ENCODE measurements at regions not wholly inside any gene's neighbourhood (a gene's known extent, or its start where the extent isn't known, plus 50 kb on each side); places are given as distances from the start of the nearest gene placed in this dataset.

DNA sequence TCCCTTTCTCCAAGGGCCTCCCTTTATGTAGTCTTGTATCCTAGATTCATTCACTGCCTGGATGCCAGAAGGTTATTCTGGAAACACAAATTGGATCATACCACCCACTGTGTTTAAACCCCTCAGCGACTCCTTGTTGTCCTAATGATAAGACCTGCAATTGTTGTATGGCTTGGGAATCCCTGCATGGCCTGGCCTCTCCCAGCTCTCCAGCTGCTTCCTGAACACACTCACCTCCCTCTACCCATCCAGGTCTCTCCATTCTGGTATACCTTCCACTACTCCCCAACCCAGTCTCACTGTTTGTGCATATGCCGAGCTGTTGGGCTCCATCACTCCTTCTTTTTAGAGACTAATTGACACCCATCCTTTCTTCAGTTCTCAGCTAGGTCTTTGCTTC lies 124.3 kb upstream of the ALX4 start:
- no peak overlapping the region for H3K4me2 ChIP-seq (ENCODE audit: low read length)
- TF ChIP-seq EZH2phosphoT487 (IDR thresholded peaks at IDR 0.05; ENCODE audit: borderline replicate concordance): no peak
- TF ChIP-seq ZNF274 (IDR thresholded peaks at IDR 0.05; ENCODE audit: low read depth, low read length): no peak
- no peak for TF ChIP-seq SP1 (IDR thresholded peaks at IDR 0.05; ENCODE audit: low read depth)
- TF ChIP-seq ELF1 (IDR thresholded peaks at IDR 0.05; ENCODE audit: borderline replicate concordance, low read depth): no peak
- TF ChIP-seq POLR2AphosphoS5 (IDR thresholded peaks at IDR 0.05; ENCODE audit: low read depth, low read length): no peak
- TF ChIP-seq RAD21 (IDR thresholded peaks at IDR 0.05; ENCODE audit: low read depth): no peak
- no peak for TF ChIP-seq CEBPB (IDR thresholded peaks at IDR 0.05; ENCODE audit: low read depth)
- no peak for TF ChIP-seq POLR2A (IDR thresholded peaks at IDR 0.05; ENCODE audit: borderline replicate concordance, extremely low read depth, insufficient read depth, insufficient read length)
- no peak for TF ChIP-seq FOSL1 (IDR thresholded peaks at IDR 0.05; ENCODE audit: low read depth)
- no peak for TF ChIP-seq CBX3 (IDR thresholded peaks at IDR 0.05; ENCODE audit: low read depth)
- no peak for TF ChIP-seq EZH2 (IDR thresholded peaks at IDR 0.05)
- TF ChIP-seq, protein P1, sequence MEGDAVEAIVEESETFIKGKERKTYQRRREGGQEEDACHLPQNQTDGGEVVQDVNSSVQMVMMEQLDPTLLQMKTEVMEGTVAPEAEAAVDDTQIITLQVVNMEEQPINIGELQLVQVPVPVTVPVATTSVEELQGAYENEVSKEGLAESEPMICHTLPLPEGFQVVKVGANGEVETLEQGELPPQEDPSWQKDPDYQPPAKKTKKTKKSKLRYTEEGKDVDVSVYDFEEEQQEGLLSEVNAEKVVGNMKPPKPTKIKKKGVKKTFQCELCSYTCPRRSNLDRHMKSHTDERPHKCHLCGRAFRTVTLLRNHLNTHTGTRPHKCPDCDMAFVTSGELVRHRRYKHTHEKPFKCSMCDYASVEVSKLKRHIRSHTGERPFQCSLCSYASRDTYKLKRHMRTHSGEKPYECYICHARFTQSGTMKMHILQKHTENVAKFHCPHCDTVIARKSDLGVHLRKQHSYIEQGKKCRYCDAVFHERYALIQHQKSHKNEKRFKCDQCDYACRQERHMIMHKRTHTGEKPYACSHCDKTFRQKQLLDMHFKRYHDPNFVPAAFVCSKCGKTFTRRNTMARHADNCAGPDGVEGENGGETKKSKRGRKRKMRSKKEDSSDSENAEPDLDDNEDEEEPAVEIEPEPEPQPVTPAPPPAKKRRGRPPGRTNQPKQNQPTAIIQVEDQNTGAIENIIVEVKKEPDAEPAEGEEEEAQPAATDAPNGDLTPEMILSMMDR (IDR thresholded peaks at IDR 0.05 in 2 of 3, conservative IDR thresholded peaks at IDR 0.05 in 1 of 3; ENCODE audit: borderline replicate concordance in 1 of 3, insufficient read depth in 1 of 3, low read depth in 2 of 3, low read length in 2 of 3): no peak
- no peak for TF ChIP-seq EGR1 (IDR thresholded peaks at IDR 0.05; ENCODE audit: low read depth)
- no peak for TF ChIP-seq TCF7L2 (IDR thresholded peaks at IDR 0.05; ENCODE audit: borderline replicate concordance, extremely low read depth, insufficient read depth, insufficient read length)
- no peak for TF ChIP-seq SRF (IDR thresholded peaks at IDR 0.05; ENCODE audit: low read depth)
- BruUV-seq (replicated peaks): no TSS peak
- no peak overlapping the region for H3K4me3 ChIP-seq (replicated peaks in 1 of 2; ENCODE audit: low read depth in 1 of 2, low read length in 2 of 2)
- H3K27ac ChIP-seq (ENCODE audit: low read depth, low read length): no peak overlapping the region
- ChIA-PET RAD21 (ENCODE audit: low non-redundant PET in 1 of 2, low total read pairs in 2 of 2, uncharacterized antibody in 2 of 2, unreplicated experiment in 2 of 2) (interaction anchor here in 1 of 2 experiments (0.6 kb wide), 1 partner anchor 752 kb away, joined by 3 read pairs; no protein-coding TSS in a partner anchor), POLR2A (no interaction called here), CTCF (no interaction called here)
- peaks cover 75% of the 10 kb centered on the region for H3K27me3 ChIP-seq (ENCODE audit: insufficient read depth, low read length)
- intact Hi-C loops (cut with micrococcal nuclease): no loop called here
- ATAC-seq: no peak
- H3K9me2 ChIP-seq (ENCODE audit: insufficient read depth): no peaks in the 10 kb centered on the region
- no peaks in the 10 kb centered on the region for H3K9me3 ChIP-seq (ENCODE audit: control insufficient read depth in 1 of 2, insufficient read depth in 1 of 2, low read depth in 1 of 2, low read length in 2 of 2)
- H3K79me2 ChIP-seq (ENCODE audit: insufficient read depth, low read length): no peaks in the 10 kb centered on the region
- H3K36me3 ChIP-seq (ENCODE audit: control insufficient read depth in 1 of 2, insufficient read depth in 2 of 2, low read length in 2 of 2): no peaks in the 10 kb centered on the region
- DNase-seq (ENCODE audit: low read depth, low spot score): no peak
- H3K9ac ChIP-seq (ENCODE audit: low read length): no peak overlapping the region
- no peaks in the 10 kb centered on the region for H4K20me1 ChIP-seq (ENCODE audit: insufficient read depth)
- H2AFZ ChIP-seq (ENCODE audit: low read depth, low read length, poor library complexity, severe bottlenecking): no peak overlapping the region
- H3K4me1 ChIP-seq (ENCODE audit: control insufficient read depth in 1 of 2, insufficient read depth in 2 of 2, low read length in 2 of 2): no peaks in the 10 kb centered on the region

Data from HCT116 (cell line).